ENCODE measurements at regions not wholly inside any gene's neighbourhood (a gene's known extent, or its start where the extent isn't known, plus 50 kb on each side); places are given as distances from the start of the nearest gene placed in this dataset.
A peak's percentile ranks its signal among the peaks of the same experiment; 100 is the strongest.
"Not testable (repeated sequence)": the region's sequence is repeated elsewhere in the genome, so short reads cannot be mapped to it uniquely, and the experiment has no call there.

DNA sequence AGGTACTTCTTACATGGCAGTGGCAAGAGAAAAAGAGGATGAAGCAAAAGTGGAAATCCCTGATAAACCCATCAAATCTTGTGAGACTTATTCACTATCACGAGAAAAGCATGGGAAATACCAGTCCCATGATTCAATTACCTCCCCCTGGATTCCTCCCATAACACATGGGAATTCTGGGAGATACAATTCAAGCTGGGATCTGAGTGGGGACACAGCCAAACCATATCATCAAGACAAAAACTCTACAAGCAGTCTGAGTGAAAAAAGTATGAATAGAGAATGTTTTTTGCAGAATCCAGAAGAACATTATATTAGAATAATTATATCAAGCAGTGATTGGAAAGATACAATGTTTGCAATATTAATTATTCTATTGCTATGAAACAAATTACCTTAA is 893.7 kb downstream of the FAM181B start:
- intact Hi-C loops (cut with DNase I), result no loop called here
- DNase-seq, result no peak

DNA sequence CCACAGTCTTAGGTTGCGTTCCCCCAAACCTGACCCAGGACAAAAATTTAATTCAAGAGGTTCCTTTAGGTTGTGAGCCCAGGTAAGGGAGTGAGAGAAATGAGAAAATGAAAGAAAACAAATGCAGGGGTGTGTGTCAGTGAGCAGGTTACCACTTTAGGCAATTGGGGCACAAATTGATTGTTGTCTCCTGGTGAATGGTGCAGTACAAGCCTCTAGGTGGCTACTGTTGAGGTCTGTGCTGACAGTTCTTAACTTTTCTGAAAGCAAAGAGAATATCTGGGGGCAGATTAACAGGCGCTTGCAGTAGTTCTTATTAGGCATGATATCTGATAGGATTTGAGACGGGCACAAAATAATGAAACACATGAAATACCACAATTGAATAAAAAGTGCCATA is 894.6 kb downstream of the FAM181B start:
- intact Hi-C loops (cut with DNase I), result no loop called here

DNA sequence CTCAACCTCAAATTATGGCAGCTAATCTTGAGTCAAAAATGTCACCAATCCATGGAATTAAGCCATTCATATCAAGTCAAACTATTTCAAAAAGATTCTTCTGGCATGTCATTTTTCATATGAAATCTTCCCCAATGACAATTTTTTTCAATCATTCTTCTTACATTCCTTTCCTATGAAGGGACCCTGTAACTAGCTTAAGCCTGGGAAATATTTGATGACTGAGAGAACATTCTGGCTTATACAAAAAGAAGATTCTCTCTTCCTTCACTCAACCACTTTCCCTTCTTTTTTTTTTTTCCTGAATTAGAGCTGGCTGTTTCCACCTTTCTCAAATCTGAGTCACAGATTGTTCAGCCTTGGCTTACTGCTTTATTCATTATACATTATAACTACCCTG is 903.7 kb downstream of the FAM181B start:
- no peak for DNase-seq
- intact Hi-C loops (cut with DNase I), result no loop called here

More for the DNA sequence above, 894.6 kb downstream of the FAM181B start:
- DNase-seq, result no peak

DNA sequence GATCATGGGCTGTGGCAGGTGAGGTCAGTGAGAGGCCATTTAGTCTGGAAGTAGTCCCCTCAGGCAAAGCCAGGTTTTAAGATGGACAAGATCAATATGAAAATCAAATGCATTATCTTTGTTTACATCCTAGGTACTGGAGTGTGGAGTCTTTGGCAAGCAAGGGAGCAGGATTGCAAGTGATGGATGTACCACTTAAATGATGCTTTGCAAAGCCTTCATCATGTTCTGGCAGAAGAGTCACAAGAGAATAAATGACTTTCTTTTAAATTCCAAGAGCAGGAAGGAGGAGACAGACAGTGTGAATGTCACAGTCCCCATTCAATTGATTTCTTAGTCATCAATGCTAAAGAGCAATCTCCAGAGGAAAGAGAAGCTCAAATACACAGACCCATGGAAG is 908.3 kb downstream of the FAM181B start:
- intact Hi-C loops (cut with DNase I), result no loop called here
- DNase-seq, result no peak

DNA sequence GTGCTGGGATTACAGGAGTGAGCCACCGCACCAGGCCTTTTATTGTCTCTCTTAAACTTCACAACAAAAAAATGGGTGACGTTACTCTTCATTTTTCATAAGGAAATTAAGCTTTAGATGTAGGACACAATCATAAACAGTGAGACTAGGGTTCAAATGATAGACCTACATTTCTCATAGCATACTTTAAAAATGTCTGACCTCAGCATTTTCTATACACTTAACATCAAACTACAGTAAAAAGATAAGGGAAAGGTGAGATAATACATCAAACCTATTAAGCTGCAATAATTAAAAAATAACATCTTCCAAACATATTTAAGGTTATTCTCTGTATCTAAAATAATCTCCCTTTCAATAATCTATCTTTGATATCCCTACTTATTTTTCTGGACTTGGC is 914.2 kb downstream of the FAM181B start:
- no peak for DNase-seq
- intact Hi-C loops (cut with DNase I), result no loop called here

DNA sequence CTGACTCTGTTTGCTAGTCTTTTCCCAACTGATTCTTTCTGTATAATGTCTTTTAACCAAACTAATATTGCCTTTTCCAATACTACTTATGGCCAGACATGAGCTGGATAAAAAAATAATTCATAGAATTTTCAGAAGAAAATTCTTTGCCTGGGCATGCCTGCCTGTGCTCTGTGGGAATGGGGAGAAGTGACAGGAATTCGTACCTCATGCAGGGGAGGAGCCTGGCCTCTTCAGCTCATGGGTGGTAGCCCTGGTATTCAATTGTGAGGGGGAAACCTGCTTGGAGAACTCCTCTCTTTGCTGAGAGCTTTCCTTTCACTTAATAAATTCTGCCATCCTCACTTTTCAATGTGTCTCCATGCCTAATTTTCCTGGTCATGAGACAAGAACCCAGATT is 928.8 kb downstream of the FAM181B start:
- intact Hi-C loops (cut with DNase I), result no loop called here
- DNase-seq, result no peak

DNA sequence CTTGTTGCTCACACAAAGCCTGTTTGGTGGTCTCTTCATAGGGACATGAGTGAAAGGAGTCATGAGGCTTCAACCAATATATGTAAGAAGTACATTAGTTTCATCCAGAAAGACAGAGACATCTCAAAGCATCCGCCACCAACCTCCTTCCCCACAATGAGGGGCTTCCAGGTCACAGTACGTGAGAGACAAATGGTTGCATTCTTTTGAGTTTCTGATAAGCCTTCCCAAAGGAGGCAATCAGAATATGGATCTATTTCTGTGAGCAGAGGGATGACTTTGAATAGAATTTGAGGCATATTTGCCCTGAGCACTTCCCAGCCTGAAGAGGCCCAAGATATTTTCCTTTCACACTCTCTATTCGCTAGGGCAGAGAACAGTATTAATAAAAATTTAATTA is 931.1 kb downstream of the FAM181B start:
- intact Hi-C loops (cut with DNase I), result no loop called here
- DNase-seq, result no peak

DNA sequence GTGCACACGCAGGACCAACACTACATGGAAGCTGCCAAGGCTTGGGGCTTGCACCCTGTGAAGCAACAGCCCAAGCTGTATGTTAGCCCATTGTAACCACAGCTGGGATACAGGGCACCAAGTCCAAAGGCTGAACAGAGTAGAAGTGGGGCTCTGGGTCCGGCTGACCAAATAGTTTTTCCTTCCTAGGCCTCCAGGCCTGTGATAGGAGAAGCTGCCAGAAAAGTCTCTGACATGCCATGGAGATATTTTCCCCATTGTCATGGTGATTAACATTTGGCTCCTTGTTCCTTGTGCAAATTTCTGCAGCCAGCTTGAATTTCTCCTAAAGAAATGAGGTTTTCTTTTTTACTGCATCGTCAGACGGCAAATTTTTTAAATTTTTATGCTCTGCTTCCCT is 941.2 kb downstream of the FAM181B start:
- DNase-seq, result no peak
- intact Hi-C loops (cut with DNase I), result no loop called here

DNA sequence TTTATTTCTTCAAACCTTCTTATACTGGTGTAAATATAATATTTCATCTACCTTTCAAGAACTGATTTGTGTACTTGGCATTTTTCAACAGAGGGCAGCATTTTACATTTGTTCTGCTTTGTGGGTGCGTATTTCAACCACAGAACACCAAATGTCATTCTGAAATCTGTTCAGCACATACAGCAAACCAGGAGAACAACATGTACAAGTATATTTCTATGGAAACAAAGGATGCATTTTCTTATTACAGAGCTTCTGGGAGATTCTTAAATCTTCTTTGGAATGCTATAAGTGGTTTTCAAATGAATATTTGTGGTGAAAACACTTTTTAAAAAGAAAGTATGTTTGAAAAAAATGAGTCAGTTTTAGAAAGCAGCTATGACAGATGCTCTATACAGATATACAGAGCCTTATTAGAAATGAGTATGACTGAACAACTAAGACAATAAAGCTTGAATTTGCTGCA is 946.0 kb downstream of the FAM181B start:
- intact Hi-C loops (cut with DNase I), result no loop called here
- no peak for DNase-seq

DNA sequence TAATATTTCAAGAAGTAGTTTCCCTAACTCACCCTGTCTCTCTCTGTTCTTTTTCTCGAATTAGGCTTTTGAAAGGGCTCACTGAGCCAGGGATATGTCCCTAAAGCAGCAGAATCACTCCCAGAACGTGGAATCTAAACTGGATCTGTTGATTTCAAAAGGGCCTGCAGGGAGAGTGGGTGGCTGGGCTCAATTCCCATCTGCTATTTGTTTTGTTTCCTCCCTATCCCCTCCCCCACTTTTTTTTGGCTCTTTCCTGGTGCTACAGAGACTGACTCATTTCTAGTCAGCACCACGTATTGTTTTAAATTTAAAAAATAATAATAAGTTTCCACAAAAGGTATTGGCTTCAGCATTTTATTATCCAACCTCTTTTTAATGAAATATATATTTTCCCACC is 961.5 kb downstream of the FAM181B start:
- intact Hi-C loops (cut with DNase I), result no loop called here
- no peak for DNase-seq

DNA sequence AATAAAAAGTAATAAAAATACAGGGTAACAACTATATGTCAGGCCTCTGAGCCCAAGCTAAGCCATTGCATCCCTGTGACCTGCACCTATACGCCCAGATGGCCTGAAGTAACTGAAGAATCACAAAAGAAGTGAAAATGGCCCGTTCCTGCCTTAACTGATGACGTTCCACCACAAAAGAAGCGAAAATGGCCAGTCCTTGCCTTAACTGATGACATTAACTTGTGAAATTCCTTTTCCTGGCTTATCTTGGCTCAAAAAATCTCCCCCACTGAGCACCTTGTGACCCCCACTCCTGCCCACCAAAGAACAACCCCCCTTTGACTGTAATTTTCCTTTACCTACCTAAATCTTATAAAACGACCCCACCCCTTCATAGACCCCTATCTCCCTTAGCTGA is 963.8 kb downstream of the FAM181B start:
- DNase-seq; intact Hi-C loops (cut with DNase I): not testable (repeated sequence)

DNA sequence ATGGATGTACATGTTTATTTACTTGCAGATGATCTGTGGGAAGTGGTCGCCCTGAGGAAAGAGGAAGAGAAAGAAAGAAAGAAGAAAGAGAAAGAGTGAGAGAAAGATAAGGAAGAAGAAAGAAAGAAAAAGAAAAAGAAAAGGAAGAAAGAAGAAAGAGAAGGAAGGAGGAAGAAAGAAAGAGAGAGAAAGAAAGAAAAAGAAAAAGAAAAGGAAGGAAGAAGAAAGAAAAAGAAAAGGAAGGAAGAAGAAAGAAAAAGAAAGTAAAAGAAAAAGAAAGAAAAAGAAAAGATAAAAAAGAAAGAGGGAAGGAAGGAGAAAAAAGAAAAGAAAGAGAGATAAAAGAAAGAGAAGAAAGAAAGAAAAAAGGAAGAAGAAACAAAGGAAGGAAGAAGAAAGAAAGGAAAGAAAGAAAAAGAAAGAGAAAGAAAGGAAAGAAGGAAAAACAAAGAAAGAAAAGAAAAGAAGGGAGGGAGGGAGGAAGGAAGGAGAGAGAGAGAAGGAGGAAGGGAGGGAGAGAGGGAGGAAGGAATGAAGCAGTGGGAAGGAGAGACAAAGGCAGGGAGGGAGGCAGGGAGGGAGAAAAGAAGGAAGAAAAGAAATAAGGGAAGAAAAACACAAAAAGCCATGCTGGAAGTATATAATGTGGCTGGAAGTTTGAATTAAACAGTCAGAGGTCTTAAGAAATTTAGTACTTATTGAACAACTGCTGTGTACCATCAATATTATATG is 976.6 kb downstream of the FAM181B start:
- no peak for DNase-seq
- intact Hi-C loops (cut with DNase I), result no loop called here

DNA sequence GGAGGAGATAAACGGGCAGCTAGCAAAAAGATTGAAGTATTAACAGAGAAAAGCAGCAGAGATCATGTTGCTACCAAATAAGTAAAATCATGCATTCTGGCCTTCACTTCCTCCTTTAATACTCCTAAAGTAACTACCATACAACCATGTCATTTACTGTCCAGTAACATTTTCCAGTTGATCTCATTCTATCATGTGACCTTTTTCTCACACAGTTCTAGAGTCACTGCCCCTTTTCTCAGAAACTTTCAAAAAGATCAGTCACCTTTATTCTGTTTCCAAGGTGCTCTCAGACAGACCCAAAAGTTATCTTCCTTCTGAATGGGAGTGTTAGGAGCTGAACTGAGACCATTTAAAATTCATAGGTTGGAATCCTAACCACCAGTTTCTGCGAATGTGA is 984.4 kb downstream of the FAM181B start:
- intact Hi-C loops (cut with DNase I), result no loop called here
- no peak for DNase-seq

DNA sequence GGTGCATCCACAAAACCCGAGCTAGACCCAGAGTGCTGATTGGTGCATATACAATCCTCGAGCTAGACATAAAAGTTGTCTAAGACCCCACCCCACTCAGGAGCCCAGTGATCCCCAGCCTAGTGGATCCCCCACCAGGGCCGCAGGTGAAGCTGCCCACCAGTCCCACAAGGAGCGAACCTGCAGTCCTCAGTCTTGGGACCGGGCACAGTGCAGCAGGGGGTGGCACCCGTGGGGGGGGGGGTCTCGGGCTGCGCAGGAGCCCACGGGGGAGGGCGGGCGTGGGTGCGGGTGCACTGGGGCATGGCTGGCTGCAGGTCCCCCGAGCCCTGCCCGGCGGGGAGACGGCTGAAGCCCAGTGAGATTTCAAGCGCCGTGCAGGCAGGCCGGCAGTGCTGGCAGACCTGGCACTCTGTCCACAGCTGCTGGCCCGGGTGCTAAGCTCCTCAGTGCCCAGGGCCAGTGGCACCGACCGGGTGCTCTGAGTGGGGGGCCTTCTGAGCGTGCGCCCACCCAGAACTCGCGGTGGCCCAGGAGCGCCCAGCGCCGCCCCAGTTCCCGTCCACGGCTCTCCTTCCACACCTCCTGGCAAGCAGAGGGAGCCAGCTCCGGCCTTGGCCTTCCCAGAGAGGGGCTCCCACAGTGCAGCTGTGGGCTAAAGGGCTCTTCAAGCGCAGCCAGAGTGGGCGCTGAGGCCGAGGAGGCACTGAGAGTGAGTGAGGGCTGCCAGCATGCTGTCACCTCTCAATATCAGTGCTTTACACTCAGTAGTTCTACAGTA is 989.1 kb downstream of the FAM181B start:
- intact Hi-C loops (cut with DNase I), result no loop called here
- DNase-seq, result peak in 2 of 10 donors; percentile 47 to 72

DNA sequence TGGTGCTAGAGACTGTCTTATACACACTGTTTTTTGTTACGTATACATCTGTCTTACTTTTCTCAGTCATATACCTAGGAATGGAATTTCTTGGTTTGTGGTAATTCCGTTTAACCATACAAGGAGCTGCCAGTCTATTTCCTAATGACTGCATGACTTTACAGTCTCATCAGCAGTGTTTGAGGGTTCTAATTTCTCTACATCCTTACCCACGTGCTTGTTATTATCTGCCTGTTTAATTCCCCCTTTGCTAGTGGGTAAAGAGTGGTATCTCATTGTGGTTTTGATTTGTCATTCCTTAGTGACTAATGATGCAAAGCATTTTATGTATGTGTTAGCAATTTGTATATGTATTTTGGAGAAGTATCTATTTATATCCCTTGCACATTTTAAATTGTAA is 1008.0 kb downstream of the FAM181B start:
- DNase-seq, result no peak
- intact Hi-C loops (cut with DNase I), result no loop called here

DNA sequence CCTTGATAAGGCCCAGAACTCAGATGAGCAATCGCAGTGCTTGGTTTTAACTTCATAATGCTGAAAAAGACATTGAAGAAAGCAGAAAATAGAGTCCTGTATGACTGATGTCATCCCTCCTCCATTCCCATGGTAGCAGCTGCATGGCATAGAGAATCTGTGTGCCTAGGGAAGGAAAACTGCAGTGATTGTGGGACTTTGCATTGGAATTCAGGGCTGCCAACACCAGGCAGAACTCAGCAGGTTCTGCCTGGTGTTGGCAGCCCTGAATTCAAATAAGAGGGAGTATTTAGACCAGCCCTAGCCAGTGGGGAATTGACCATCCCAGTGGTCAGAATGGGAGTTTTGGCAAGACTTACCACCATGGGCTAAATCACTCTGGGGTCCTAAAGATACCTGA is 1016.0 kb downstream of the FAM181B start:
- intact Hi-C loops (cut with DNase I), result no loop called here
- no peak for DNase-seq

DNA sequence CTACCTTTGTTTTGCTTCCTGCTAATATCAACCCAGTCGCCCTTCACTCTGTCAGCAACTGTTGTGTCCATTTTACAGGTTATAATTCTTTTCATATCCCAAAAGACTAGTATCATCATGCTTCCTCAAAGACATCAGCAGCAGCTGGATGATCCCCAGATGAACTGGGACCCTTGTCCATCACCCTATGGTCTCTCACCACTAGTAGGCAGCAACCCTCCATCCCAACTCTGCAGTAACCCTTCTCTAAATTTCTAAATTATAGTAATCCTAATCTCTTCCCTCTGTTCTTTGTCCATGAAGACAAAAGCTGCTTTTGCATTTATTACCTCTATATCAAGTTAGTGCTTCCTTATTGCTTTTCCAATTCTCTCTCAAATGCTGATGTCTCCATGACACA is 1025.8 kb downstream of the FAM181B start:
- intact Hi-C loops (cut with DNase I), result no loop called here
- no peak for DNase-seq

DNA sequence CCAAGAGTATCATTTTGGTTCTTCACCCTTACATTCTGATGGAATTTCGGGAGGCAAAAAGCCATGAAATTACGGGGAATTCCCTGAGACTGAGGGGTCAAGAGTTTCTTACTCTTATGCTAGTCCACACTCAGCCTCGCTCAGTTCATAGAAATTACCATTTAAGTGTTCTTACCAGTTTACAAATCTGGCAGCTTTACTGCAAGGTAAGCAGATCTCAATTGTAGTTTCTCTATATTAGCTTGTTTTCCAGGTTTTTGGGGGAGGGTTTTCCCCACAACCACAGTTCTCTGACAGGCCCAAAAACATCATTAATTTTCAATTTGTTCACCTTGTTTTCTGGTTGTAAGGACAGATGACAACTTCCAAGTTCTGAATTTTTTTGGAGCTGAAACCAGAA is 1028.4 kb downstream of the FAM181B start:
- intact Hi-C loops (cut with DNase I), result no loop called here
- DNase-seq, result no peak

DNA sequence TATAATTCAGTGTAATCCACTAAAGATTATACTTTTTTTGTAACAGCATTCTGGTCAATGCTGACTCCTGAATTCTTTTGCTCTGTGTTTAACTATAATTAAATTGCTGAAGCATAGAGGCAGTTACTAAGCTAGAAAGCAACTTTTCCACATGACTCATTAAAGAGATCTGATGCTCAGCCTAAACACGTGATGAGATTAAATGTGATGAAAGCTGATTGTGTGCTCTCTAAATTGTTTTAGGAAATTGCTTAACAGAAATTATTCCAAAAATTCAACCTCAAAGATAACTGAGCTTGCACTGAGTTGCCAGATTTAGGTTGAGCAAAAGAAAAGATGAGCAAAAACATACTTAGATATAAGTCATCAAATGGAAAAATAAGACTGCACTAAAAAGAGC is 1033.6 kb downstream of the FAM181B start:
- no peak for DNase-seq
- intact Hi-C loops (cut with DNase I), result no loop called here

DNA sequence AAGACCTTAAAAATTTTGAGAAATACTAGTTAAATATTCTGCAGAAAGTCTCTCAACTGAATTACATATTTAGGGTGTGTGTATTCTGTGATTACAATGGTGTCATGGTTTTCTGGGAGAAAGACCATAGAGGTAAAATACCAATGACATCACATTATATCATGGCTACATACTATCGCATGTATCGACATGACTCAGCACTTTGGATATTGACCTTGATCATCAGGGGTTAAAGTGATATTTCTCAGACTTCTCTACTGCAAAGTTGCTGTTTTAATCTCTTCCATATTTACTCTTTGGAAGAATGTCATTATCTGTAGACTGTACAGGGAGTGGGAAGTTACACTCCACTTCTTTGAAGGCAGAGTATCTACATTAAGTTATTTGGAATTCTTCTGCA is 1046.6 kb downstream of the FAM181B start:
- intact Hi-C loops (cut with DNase I), result no loop called here

DNA sequence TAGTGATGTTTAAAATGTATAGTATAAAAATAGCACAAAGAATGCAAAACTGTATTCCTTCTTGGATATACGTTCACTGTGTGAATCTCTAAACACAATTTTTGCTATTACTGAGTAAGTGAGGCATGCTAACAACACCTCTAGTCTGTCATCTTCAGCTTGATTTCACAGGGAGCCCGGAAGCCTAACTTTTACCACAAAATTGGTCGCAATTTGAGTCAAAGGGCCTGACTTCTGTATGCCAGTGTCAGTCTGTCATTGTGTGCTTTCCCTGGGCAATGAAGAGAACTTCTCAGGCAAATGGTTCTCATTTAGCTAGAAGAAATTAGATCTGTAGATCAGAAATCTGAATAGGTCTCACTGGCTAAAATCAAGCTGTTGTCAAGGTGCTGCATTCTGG is 1059.5 kb downstream of the FAM181B start:
- intact Hi-C loops (cut with DNase I), result no loop called here
- DNase-seq, result no peak

More for the DNA sequence above, 1046.6 kb downstream of the FAM181B start:
- no peak for DNase-seq

DNA sequence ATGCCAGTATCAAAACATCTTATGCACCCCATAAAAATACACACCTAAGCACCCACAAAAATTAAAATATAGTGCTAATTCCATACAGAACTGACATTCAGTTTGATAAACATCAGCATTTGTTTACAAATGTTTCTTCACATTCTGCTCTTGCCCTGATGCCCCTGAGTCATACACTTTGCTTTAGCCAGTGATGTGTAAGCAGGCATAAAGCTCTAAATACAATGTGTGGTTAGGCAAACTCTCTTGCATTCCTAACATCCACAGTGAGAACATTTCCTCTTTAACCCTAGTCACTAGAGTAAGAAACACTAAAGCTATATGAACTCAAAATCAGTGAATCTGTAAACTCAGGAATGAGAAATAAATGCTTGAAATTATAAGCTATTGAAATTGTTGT is 1060.7 kb downstream of the FAM181B start:
- DNase-seq, result no peak
- intact Hi-C loops (cut with DNase I), result no loop called here
